ENCODE measurements at regions not wholly inside any gene's neighbourhood (a gene's known extent, or its start where the extent isn't known, plus 50 kb on each side); places are given as distances from the start of the nearest gene placed in this dataset.

DNA sequence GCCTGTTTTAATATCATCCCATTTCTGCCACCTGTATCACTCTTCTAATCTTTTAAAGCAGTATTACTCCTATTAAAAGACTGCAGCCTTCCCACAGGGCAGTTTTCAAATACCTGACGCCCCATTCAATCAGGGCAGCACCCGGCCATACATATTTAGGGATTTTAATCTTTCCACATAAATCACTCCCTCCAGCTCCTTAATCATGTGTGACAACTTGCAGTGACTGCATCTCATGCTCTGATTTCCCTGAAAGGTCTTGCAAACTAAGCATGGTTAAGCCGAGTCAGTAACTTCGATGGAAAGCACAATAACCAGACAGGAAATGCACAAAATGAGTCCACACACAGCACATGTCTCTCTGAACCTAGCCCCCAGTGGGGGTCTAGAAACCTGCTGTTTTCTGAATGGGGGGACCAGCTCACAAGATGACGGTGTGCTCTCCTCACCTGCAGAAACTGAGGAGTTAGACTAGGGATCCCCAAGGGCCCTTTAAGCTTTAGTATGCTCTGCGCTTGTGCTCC, 116.9 kb upstream of the CREB1 start:
- TF ChIP-seq, protein P1, sequence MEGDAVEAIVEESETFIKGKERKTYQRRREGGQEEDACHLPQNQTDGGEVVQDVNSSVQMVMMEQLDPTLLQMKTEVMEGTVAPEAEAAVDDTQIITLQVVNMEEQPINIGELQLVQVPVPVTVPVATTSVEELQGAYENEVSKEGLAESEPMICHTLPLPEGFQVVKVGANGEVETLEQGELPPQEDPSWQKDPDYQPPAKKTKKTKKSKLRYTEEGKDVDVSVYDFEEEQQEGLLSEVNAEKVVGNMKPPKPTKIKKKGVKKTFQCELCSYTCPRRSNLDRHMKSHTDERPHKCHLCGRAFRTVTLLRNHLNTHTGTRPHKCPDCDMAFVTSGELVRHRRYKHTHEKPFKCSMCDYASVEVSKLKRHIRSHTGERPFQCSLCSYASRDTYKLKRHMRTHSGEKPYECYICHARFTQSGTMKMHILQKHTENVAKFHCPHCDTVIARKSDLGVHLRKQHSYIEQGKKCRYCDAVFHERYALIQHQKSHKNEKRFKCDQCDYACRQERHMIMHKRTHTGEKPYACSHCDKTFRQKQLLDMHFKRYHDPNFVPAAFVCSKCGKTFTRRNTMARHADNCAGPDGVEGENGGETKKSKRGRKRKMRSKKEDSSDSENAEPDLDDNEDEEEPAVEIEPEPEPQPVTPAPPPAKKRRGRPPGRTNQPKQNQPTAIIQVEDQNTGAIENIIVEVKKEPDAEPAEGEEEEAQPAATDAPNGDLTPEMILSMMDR (IDR thresholded peaks at IDR 0.05): no peak
- no peak for TF ChIP-seq POLR2A (IDR thresholded peaks at IDR 0.05)

All from lower leg skin (tissue), 3 donors.